GM19463 (cell line): ENCODE measurements at regions not wholly inside any gene's neighbourhood (a gene's known extent, or its start where the extent isn't known, plus 50 kb on each side); places are given as distances from the start of the nearest gene placed in this dataset.

Source experiments
- ATAC-seq: cut with Tn5 transposase; IDR thresholded peaks from one replicate; pipeline ENCODE4 v1.9.1; 2021; ENCODE audit warnings: mild to moderate bottlenecking, moderate library complexity; ENCODE audit not compliant: unreplicated experiment

GRCh38 chr1:83735526-83735925 is 263.4 kb downstream of the TTLL7 start:
- no peak for ATAC-seq

GRCh38 chr1:83734420-83734819 is 264.5 kb downstream of the TTLL7 start:
- ATAC-seq = no peak

DNA sequence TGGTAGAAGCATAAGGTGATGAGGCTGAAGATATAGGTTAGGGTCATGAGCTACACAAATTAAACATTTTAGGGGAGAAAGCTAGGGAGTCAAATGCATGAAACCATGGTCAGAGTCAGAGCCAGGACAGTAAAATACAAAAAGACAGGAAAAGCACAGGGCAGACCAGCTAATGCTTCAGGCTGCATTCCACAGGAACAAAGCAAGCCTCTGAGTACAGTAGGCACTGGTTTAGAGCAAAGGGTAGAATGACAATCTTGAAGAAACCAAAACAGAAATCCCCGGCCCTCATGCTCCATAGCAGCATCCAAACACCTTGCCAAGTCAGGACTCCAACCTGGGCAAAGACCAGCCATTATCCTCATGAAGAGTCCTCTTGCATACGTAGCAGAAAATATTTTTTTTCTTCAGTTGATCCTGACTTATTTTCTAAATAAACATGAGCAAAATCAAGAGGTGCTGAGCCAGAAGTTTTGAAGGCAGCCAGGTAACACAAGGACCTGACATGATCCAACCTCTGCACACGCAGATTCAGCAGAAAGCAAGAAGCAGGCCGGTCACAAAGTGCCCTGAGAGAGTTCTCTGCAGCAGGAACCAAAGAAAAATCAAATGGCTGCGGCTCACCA is 273.1 kb downstream of the TTLL7 start:
- no peak for ATAC-seq

GRCh38 chr1:83718338-83718737 is 280.6 kb downstream of the TTLL7 start:
- ATAC-seq = peak; percentile 69

DNA sequence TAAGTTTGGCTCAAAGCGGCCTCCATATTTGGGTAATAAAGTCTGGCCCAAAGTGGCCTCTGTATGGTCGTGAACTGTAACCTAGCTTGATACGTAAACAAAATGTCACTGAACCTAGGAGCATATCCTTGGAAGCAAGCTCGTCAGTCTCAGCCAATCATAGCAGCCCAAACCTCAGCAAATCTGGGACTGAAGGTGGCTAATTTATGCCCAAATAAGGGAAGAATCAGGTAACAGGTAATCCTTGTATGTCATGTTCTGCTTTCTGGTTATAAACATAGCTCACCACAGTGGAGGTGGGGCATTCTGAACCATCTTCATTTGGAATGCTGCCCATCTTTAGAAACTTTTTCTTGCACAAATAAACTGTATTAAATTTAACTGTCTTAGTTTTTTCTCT is 281.1 kb downstream of the TTLL7 start:
- ATAC-seq = no peak

GRCh38 chr1:83716641-83717040 is 282.3 kb downstream of the TTLL7 start:
- ATAC-seq = no peak

- ATAC-seq = no peak
These were observed 283.4 kb downstream of the TTLL7 start for GRCh38 chr1:83715550-83715949.

- no peak for ATAC-seq
These were observed 289.3 kb downstream of the TTLL7 start for GRCh38 chr1:83709662-83710061.

DNA sequence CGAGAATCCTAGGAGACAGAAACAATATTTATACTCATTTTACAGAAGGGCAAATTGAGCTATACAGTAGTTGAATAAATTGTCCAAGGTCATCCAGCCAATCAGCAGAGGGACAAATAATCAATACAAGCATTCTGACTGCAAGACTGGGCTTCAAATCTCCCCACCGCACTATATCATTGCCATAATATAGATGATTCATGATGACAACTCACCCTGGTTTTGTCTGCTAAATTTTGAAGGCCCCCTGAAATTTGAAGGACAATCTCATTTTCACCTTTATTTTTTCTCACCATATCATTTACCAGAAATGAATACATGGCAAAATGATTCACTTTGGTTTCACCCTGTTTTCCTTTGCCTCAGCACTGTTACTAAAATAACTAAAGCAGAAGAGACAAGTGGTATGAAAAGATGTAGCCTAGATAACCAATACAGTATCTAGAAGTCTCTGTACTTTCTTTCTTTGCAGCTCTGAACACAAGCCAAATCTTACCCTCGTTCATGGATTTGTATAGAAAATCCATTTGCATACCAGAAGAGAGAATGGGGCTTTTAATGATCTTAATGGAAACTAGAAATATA is 292.5 kb downstream of the TTLL7 start:
- no peak for ATAC-seq

DNA sequence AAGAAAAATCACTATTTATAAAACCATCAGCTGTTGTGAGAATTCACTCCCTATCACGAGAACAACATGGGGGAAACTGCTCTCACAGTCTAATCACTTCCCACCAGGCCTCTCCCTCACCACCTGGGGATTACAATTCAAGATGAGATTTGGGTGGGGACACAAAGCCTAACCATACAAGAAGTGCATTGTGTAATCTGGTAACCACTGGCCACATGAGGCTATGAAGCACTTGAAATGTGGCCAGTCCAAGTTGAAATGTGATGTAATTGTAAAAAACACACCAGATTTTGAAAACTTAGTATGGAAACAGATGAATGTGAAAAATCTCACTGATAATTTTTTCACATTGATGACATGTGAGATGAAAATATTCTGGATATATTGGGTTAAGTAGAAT is 293.8 kb downstream of the TTLL7 start:
- ATAC-seq = no peak

DNA sequence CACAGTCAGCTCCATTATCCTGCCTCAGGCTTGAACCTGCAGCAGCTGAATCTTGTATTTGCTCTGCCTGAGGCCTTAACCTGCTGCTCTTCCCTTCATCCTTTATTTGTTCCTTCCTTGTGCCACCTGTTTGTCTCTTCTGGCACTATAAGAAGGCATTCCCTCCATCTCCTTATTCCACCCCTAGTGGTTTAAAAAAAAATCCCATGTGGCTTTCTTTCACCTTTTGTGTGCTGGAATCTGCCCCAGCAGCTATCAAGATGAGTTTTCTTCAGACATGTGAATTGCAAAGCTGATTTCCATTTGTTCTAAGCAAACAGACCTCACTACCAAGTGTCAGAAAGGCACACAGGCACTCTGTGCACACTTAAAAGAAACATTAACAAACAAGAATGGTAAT is 294.6 kb downstream of the TTLL7 start:
- ATAC-seq = no peak

- ATAC-seq = no peak
These were observed 296.6 kb downstream of the TTLL7 start for GRCh38 chr1:83702356-83702755.

DNA sequence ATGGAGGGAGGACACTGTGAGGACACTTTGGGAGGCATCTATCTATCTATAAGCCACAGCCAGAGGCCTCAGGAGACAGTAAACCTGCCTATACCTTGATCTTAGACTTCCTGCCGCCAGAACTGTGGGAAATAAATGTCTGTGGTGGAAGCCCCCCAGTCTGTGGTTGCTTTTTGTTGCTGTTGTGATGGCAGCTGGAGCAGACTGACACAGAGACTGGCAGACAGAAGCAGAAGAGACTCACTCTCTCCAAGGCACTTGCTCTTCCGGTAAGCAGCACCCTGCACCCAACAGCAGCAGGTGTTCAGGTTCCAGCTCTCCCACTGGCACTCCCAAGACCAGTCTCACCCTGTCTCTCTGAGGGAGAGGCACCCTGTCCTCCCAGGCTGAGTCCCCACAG is 297.6 kb downstream of the TTLL7 start:
- ATAC-seq = no peak

DNA sequence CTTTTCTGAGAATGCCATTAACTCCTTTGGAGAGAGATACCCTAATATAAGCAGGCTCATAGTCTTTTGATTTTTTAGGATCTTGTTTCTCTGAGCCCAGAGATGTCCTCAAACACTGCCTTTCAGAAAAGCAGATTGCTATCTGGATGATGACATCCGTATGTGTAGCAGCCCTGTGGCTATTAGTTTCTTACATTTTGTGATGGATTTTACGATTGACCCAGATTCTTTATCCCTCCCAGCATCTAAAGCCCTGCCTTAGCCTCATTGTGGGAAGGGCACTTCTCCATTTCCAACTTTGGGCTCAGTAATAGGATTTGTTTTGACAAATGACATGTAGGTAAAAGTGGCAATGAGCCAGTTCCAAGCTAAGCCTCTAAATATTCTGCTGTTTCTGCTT is 300.3 kb downstream of the TTLL7 start:
- no peak for ATAC-seq

GRCh38 chr1:83697961-83698360 is 301.0 kb downstream of the TTLL7 start:
- no peak for ATAC-seq

DNA sequence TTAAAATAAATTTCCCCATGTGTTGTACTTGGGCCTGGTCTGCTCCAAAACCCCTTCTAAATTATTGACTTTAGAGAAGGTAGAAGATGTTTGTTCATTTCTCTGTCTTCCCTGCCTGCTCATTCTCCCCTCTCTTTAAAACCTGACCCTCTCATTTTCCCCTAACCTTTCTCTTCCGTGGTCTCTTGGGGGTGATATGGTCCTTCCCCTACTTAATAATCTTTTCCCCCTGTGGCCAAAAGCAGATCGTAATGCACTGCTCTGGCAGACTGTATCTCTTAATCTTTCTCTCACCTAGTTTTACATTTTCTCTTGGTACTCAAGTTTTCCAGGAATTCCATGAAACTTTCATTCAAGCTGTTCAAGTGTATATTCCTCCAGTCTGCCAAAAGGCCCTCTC is 301.7 kb downstream of the TTLL7 start:
- no peak for ATAC-seq

- no peak for ATAC-seq
These were observed 304.5 kb downstream of the TTLL7 start for GRCh38 chr1:83694449-83694848.

DNA sequence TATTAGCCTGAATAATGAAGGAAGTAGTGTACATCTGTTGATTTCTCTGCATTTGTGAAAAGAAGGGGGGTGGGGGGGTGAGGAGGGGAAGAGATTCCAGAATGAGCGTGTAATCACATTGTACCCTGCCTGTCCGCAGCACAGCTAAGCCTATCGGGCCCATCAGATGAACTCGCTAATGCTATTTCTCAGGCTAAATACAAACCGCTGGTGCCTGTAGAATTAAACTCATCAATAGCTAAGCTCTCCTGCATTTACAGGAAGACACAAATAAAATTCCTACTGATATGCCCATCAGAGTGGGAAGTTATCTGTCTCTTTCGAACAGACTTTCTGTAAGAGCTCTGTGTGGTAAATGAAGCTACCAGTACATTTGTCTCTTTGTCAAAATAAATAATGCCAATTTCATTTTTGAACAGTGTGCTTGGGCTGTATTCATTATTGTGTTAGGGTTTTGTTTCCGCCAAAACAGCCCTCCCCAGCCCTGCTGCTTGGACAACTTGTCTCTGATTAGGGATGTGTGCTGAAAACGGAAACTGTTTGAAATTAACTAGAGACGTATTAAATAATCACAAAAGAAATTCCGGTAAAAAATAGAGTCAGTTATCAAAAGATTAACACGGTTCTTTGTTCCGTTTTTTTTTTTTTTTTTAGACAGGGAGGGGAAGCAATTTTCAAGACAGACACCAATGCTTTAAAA is 305.4 kb downstream of the TTLL7 start:
- no peak for ATAC-seq

- ATAC-seq = peak; percentile 58
These were observed 306.2 kb downstream of the TTLL7 start for GRCh38 chr1:83692524-83693381.

DNA sequence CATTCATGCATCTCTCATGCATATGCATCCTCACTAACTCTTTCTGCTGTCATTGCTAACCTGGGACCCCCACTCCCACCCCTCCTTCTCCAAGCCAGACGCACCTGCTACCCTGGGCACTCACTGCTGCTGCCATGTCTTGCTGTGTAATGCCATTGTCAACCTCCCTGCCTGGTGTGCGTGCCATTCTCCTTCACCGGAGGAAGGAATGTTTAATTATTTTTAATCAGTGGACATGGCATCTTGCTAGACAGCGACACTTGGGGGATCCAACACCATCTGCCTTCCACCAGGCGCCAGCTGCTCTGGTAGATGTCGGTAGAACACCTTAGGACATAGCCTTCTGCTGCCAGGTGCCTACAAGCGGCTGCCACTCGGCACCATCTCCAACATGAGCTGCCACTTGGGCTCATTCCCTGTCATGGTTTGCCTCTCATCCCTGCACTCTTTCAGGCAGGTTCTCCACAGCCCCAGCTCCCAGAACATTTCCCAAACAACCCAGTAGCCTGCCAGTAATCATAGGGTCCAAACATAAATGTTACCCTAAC is 306.9 kb downstream of the TTLL7 start:
- no peak for ATAC-seq
